MCF 10A (cell line): ENCODE measurements at regions not wholly inside any gene's neighbourhood (a gene's known extent, or its start where the extent isn't known, plus 50 kb on each side); places are given as distances from the start of the nearest gene placed in this dataset.

ENCODE experiments used
- BruUV-seq: library from RNA; stranded (reverse); fragments of 400-500 nt; replicated peaks from 2 replicates; lab custom pipeline; 2021; lab: Mats Ljungman, UMichigan
- CTCF ChIA-PET: fragments of 300-600 bp; sonication (Branson Sonifier 250); formaldehyde crosslinking; extraction: SDS; loops from one replicate; lab custom pipeline; 2021; ENCODE audit warnings: antibody characterized with exemption, inconsistent platforms; lab: Yijun Ruan, JAX
- POLR2A ChIA-PET: fragments of 300-600, 350-650 bp; sonication (Branson Sonifier 250); formaldehyde crosslinking; extraction: SDS; loops from one replicate; lab custom pipeline; 2020; ENCODE audit warnings: antibody characterized with exemption, inconsistent platforms; lab: Yijun Ruan, JAX
- DNase-seq: peaks from one replicate; pipeline ENCODE4 v3.0.0-alpha.2; 2018; ENCODE audit not compliant: unreplicated experiment
- H3K27ac Mint-ChIP-seq: one replicate; pipeline ENCODE4 v1.8.0; 2022; ENCODE audit warnings: mild to moderate bottlenecking, low read depth, mixed read lengths; ENCODE audit not compliant: unreplicated experiment
- H3K27me3 Mint-ChIP-seq: one replicate; pipeline ENCODE4 v1.8.0; 2022; ENCODE audit warnings: mixed read lengths; ENCODE audit not compliant: insufficient read depth, unreplicated experiment
- H3K36me3 Mint-ChIP-seq: one replicate; pipeline ENCODE4 v1.8.0; 2022; ENCODE audit warnings: mild to moderate bottlenecking, moderate library complexity, mixed read lengths; ENCODE audit not compliant: insufficient read depth, unreplicated experiment
- H3K4me1 Mint-ChIP-seq: one replicate; pipeline ENCODE4 v1.8.0; 2022; ENCODE audit warnings: mixed read lengths; ENCODE audit not compliant: insufficient read depth, unreplicated experiment
- H3K4me3 Mint-ChIP-seq: one replicate; pipeline ENCODE4 v1.8.0; 2022; ENCODE audit warnings: mild to moderate bottlenecking, moderate library complexity, mixed read lengths; ENCODE audit not compliant: unreplicated experiment
- H3K9me3 Mint-ChIP-seq: one replicate; pipeline ENCODE4 v1.8.0; 2022; ENCODE audit warnings: mixed read lengths; ENCODE audit not compliant: unreplicated experiment
- CTCF ChIP-seq: fragments of 200-600 bp; IDR thresholded peaks from one replicate; pipeline ENCODE4 v1.8.0; 2022; ENCODE audit warnings: antibody characterized with exemption, mild to moderate bottlenecking; ENCODE audit not compliant: unreplicated experiment
- intact Hi-C: fragments of 100-400 bp; cut with micrococcal nuclease; formaldehyde crosslinking; loops from 2 replicates; pipeline ENCODE4 v1.14.1; 2022

- H3K9me3 Mint-ChIP-seq, result peaks cover 7% of the 10 kb centered on the region
- DNase-seq, result no peak
- H3K27me3 Mint-ChIP-seq, result peaks cover 67% of the 10 kb centered on the region
- CTCF ChIA-PET, result interaction anchor here (0.6 kb wide), 1 partner anchor 802 kb away, joined by 3 read pairs; no protein-coding TSS in a partner anchor
- no peak for TF ChIP-seq CTCF
- no TSS peak for BruUV-seq
- no peak overlapping the region for H3K27ac Mint-ChIP-seq
- intact Hi-C loops, result no loop called here
- H3K36me3 Mint-ChIP-seq, result no peaks in the 10 kb centered on the region
- no peaks in the 10 kb centered on the region for H3K4me1 Mint-ChIP-seq
- POLR2A ChIA-PET, result no interaction called here
- H3K4me3 Mint-ChIP-seq, result no peak overlapping the region
These were observed 517.5 kb downstream of the MID1IP1 start for GRCh38 chrX:39318506-39319343.

- Mint-ChIP-seq H3K9me3 (peaks cover 7% of the 10 kb centered on the region), H3K4me1 (no peaks in the 10 kb centered on the region), H3K4me3 (no peak overlapping the region), H3K27ac (no peak overlapping the region), H3K36me3 (no peaks in the 10 kb centered on the region), H3K27me3 (peaks cover 63% of the 10 kb centered on the region)
- no peak for TF ChIP-seq CTCF
- ChIA-PET POLR2A (no interaction called here), CTCF (no interaction called here)
- BruUV-seq, result no TSS peak
- intact Hi-C loops, result no loop called here
- no peak for DNase-seq
These were observed 518.9 kb downstream of the MID1IP1 start for GRCh38 chrX:39320165-39320564.

GRCh38 chrX:39322496-39322895 is 521.2 kb downstream of the MID1IP1 start:
- intact Hi-C loops, result no loop called here
- Mint-ChIP-seq H3K4me1 (no peaks in the 10 kb centered on the region), H3K36me3 (no peaks in the 10 kb centered on the region), H3K9me3 (no peaks in the 10 kb centered on the region), H3K27me3 (peaks cover 62% of the 10 kb centered on the region), H3K27ac (no peak overlapping the region), H3K4me3 (no peak overlapping the region)
- no peak for TF ChIP-seq CTCF
- POLR2A ChIA-PET, result no interaction called here
- BruUV-seq, result no TSS peak
- DNase-seq, result no peak
- CTCF ChIA-PET, result interaction anchor here (0.6 to 1.5 kb wide), 2 partner anchors 10 to 60 kb away, joined by 3 read pairs; no protein-coding TSS in a partner anchor

GRCh38 chrX:39324233-39324930 is 523.1 kb downstream of the MID1IP1 start:
- Mint-ChIP-seq H3K36me3 (no peaks in the 10 kb centered on the region), H3K27me3 (peaks cover 80% of the 10 kb centered on the region), H3K4me3 (no peak overlapping the region), H3K9me3 (no peaks in the 10 kb centered on the region), H3K4me1 (no peaks in the 10 kb centered on the region), H3K27ac (no peak overlapping the region)
- no TSS peak for BruUV-seq
- POLR2A ChIA-PET, result no interaction called here
- CTCF ChIA-PET, result interaction anchor here (0.6 kb wide), 1 partner anchor 140 kb away, joined by 3 read pairs; no protein-coding TSS in a partner anchor
- no peak for DNase-seq
- TF ChIP-seq CTCF, result no peak
- intact Hi-C loops, result no loop called here
